CD4-positive, alpha-beta T cell treated with Interferon alpha-2 for 1 hour (primary cell): ENCODE measurements at regions not wholly inside any gene's neighbourhood (a gene's known extent, or its start where the extent isn't known, plus 50 kb on each side); places are given as distances from the start of the nearest gene placed in this dataset.
A peak's percentile ranks its signal among the peaks of the same experiment; 100 is the strongest.

Experiments
- DNase-seq, 2 donors: peaks; one replicate each; pipeline ENCODE4 v3.0.0-alpha.2; 2020 to 2022

GRCh38 chr20:20877079-20877478 lies 164.6 kb upstream of the RALGAPA2 start:
- DNase-seq = no peak

GRCh38 chr20:20875716-20876115 lies 163.3 kb upstream of the RALGAPA2 start:
- no peak for DNase-seq

- no peak for DNase-seq
Measured at GRCh38 chr20:20872428-20872827, 160.0 kb upstream of the RALGAPA2 start.

GRCh38 chr20:20869161-20869775 lies 156.8 kb upstream of the RALGAPA2 start:
- DNase-seq = no peak

- no peak for DNase-seq
Measured at GRCh38 chr20:20864351-20865096, 152.1 kb upstream of the RALGAPA2 start.

- DNase-seq = peak; percentile 65 to 74
Measured at GRCh38 chr20:20860078-20860806, 147.8 kb upstream of the RALGAPA2 start.

GRCh38 chr20:20859510-20859909 lies 147.1 kb upstream of the RALGAPA2 start:
- no peak for DNase-seq

- DNase-seq = no peak
Measured at GRCh38 chr20:20856956-20857355, 144.5 kb upstream of the RALGAPA2 start.

- DNase-seq = no peak
Measured at GRCh38 chr20:20856306-20856705, 143.9 kb upstream of the RALGAPA2 start.

GRCh38 chr20:20851385-20851784 lies 138.9 kb upstream of the RALGAPA2 start:
- DNase-seq = no peak

GRCh38 chr20:20850407-20850806 lies 138.0 kb upstream of the RALGAPA2 start:
- no peak for DNase-seq

GRCh38 chr20:20849161-20849560 lies 136.7 kb upstream of the RALGAPA2 start:
- DNase-seq = no peak

GRCh38 chr20:20847814-20848213 lies 135.4 kb upstream of the RALGAPA2 start:
- no peak for DNase-seq

- DNase-seq = no peak
Measured at GRCh38 chr20:20843982-20844381, 131.5 kb upstream of the RALGAPA2 start.

- DNase-seq = no peak
Measured at GRCh38 chr20:20839771-20840170, 127.3 kb upstream of the RALGAPA2 start.

GRCh38 chr20:20837574-20838021 lies 125.2 kb upstream of the RALGAPA2 start:
- DNase-seq = peak in 1 of 2 donors; percentile 24

GRCh38 chr20:20836836-20837235 lies 124.4 kb upstream of the RALGAPA2 start:
- no peak for DNase-seq

- DNase-seq = no peak
Measured at GRCh38 chr20:20835897-20836296, 123.5 kb upstream of the RALGAPA2 start.

- DNase-seq = no peak
Measured at GRCh38 chr20:20834008-20834407, 121.6 kb upstream of the RALGAPA2 start.

- DNase-seq = no peak
Measured at GRCh38 chr20:20832715-20833114, 120.3 kb upstream of the RALGAPA2 start.

- no peak for DNase-seq
Measured at GRCh38 chr20:20831794-20832193, 119.3 kb upstream of the RALGAPA2 start.

GRCh38 chr20:20829681-20830080 lies 117.2 kb upstream of the RALGAPA2 start:
- DNase-seq = no peak

- DNase-seq = no peak
Measured at GRCh38 chr20:20827992-20828597, 115.7 kb upstream of the RALGAPA2 start.
